ENCODE measurements at regions not wholly inside any gene's neighbourhood (a gene's known extent, or its start where the extent isn't known, plus 50 kb on each side); places are given as distances from the start of the nearest gene placed in this dataset.

DNA sequence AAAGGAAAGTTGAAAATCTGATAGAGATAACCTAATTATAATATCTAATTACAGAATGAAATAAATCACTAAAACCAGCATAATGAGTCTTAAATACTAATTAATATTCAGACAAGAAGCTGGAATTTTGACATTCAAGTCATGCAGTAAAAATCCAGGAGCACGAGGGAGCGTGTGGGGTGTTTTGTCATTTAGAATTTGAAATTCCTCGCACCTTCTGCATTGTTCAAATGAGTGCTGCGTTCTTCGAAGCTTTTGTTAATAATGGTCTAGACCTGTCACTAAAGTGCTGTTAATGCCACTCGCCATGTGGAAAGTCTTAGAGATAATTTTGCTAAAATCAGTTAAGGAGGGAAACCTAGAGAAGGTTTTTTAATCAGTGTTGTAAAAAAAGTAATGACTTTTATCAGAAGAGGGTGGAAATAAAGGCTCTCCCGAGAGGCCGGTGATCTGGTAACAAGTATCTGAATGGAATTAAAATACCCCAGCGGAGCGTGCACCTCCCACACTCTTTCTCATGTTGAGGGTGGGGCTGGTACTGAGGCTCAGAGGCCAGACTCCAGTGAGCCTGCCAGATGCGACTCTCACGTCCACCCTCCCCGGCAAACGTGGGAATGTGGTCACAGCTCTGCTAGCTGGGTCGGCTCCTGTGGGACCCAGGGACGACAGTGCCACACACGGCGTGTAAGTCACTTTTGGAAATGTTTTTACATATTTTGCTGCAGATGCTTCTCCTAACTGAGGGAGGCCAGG lies 69.4 kb upstream of the MYT1L start (continued):
- TF ChIP-seq, protein P1, sequence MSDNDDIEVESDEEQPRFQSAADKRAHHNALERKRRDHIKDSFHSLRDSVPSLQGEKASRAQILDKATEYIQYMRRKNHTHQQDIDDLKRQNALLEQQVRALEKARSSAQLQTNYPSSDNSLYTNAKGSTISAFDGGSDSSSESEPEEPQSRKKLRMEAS (IDR thresholded peaks at IDR 0.05), result no peak

Measured in H1 (cell line).